Caco-2 (cell line): ENCODE measurements at regions not wholly inside any gene's neighbourhood (a gene's known extent, or its start where the extent isn't known, plus 50 kb on each side); places are given as distances from the start of the nearest gene placed in this dataset.

Source experiments
- BruUV-seq: library from RNA; stranded (reverse); fragments of 400-500 nt; replicated peaks from 2 replicates; lab custom pipeline; 2021; lab: Mats Ljungman, UMichigan
- CTCF ChIA-PET: fragments of 300-600 bp; sonication (Branson Sonifier 250); formaldehyde crosslinking; loops from one replicate; lab custom pipeline; 2022; ENCODE audit warnings: antibody characterized with exemption; lab: Charles Lee
- POLR2A ChIA-PET: fragments of 300-600 bp; sonication (Branson Sonifier 250); formaldehyde crosslinking; loops from one replicate; lab custom pipeline; 2022; ENCODE audit warnings: antibody characterized with exemption; lab: Charles Lee
- DNase-seq, 2 experiments: peaks; one replicate each; pipeline versions ENCODE4 v3.0.0 to v3.0.0-alpha.2; 2020 to 2022
- H3K27me3 ChIP-seq: replicated peaks from 2 replicates; pipeline ENCODE4 v1.6.0; 2011; ENCODE audit warnings: low read length; ENCODE audit not compliant: control insufficient read depth, insufficient read depth
- H3K36me3 ChIP-seq: 2 replicates; pipeline ENCODE4 v1.5.1; 2011; ENCODE audit warnings: low read length; ENCODE audit not compliant: control insufficient read depth, insufficient read depth
- H3K4me1 ChIP-seq: fragments of 250-450 bp; sonication (Bioruptor Pico); 2 replicates; pipeline ENCODE4 v1.5.1; 2020; ENCODE audit warnings: mild to moderate bottlenecking
- H3K4me3 ChIP-seq: 2 replicates; pipeline ENCODE4 v1.5.1; 2011; ENCODE audit warnings: low read depth, mild to moderate bottlenecking, control low read depth, low read length
- H3K9me3 ChIP-seq: fragments of 250-450 bp; sonication (Bioruptor Pico); 2 replicates; pipeline ENCODE4 v1.5.1; 2020; ENCODE audit warnings: mild to moderate bottlenecking, moderate library complexity
- H3K27ac Mint-ChIP-seq: one replicate; pipeline ENCODE4 v1.8.0; 2022; ENCODE audit warnings: mixed read lengths; ENCODE audit not compliant: unreplicated experiment
- H3K27me3 Mint-ChIP-seq: one replicate; pipeline ENCODE4 v1.8.0; 2022; ENCODE audit warnings: mixed read lengths; ENCODE audit not compliant: insufficient read depth, unreplicated experiment
- H3K36me3 Mint-ChIP-seq: one replicate; pipeline ENCODE4 v1.8.0; 2022; ENCODE audit warnings: mild to moderate bottlenecking, mixed read lengths; ENCODE audit not compliant: insufficient read depth, unreplicated experiment
- H3K4me1 Mint-ChIP-seq: one replicate; pipeline ENCODE4 v1.8.0; 2022; ENCODE audit warnings: low read depth, mixed read lengths; ENCODE audit not compliant: unreplicated experiment
- H3K4me3 Mint-ChIP-seq: one replicate; pipeline ENCODE4 v1.8.0; 2022; ENCODE audit warnings: mild to moderate bottlenecking, moderate library complexity, mixed read lengths; ENCODE audit not compliant: unreplicated experiment
- H3K9me3 Mint-ChIP-seq: one replicate; pipeline ENCODE4 v1.8.0; 2022; ENCODE audit warnings: mixed read lengths; ENCODE audit not compliant: unreplicated experiment
- CTCF ChIP-seq, 2 experiments: fragments of 200-600 bp in 1 of 2; IDR thresholded peaks; 1 replicate in 1 of 2; 2 replicates in 1 of 2; pipeline versions ENCODE4 v1.5.1 to v1.8.0; 2011 to 2022; ENCODE audit warnings: antibody characterized with exemption in 1 of 2, control low read depth in 1 of 2, inconsistent platforms in 1 of 2, low read depth in 1 of 2, low read length in 1 of 2, mild to moderate bottlenecking in 1 of 2, moderate library complexity in 1 of 2; ENCODE audit not compliant: insufficient read depth in 1 of 2, severe bottlenecking in 1 of 2, unreplicated experiment in 1 of 2
- intact Hi-C: fragments of 100-400 bp; cut with micrococcal nuclease; formaldehyde crosslinking; loops from one replicate; pipeline ENCODE4 v1.10.0; 2022; ENCODE audit not compliant: unreplicated experiment

- TF ChIP-seq CTCF (IDR thresholded peaks at IDR 0.05; ENCODE audit: insufficient read depth in 1 of 2, low read depth in 1 of 2, low read length in 1 of 2, severe bottlenecking in 1 of 2, unreplicated experiment in 1 of 2): no peak
- no peaks in the 10 kb centered on the region for H3K4me1 Mint-ChIP-seq
- H3K9me3 Mint-ChIP-seq: no peaks in the 10 kb centered on the region
- POLR2A ChIA-PET: no interaction called here
- no peaks in the 10 kb centered on the region for H3K4me1 ChIP-seq
- peaks cover 6% of the 10 kb centered on the region for H3K27me3 Mint-ChIP-seq
- CTCF ChIA-PET: no interaction called here
- H3K27ac Mint-ChIP-seq: no peak overlapping the region
- H3K4me3 ChIP-seq: no peak overlapping the region
- intact Hi-C loops: no loop called here
- no peak overlapping the region for H3K4me3 Mint-ChIP-seq
- no TSS peak for BruUV-seq
- H3K36me3 Mint-ChIP-seq: no peaks in the 10 kb centered on the region
- no peak for DNase-seq
- H3K9me3 ChIP-seq: no peaks in the 10 kb centered on the region
- no peaks in the 10 kb centered on the region for H3K36me3 ChIP-seq
- H3K27me3 ChIP-seq: no peaks in the 10 kb centered on the region
Measured at GRCh38 chr13:59274958-59275727, 888.6 kb downstream of the DIAPH3 start.

- no peaks in the 10 kb centered on the region for H3K27me3 ChIP-seq
- Mint-ChIP-seq H3K27ac (no peak overlapping the region), H3K36me3 (no peaks in the 10 kb centered on the region), H3K4me1 (no peaks in the 10 kb centered on the region), H3K27me3 (peaks cover 6% of the 10 kb centered on the region), H3K9me3 (no peaks in the 10 kb centered on the region), H3K4me3 (no peak overlapping the region)
- H3K4me1 ChIP-seq: no peaks in the 10 kb centered on the region
- POLR2A ChIA-PET: no interaction called here
- TF ChIP-seq CTCF (IDR thresholded peaks at IDR 0.05; ENCODE audit: insufficient read depth in 1 of 2, low read depth in 1 of 2, low read length in 1 of 2, severe bottlenecking in 1 of 2, unreplicated experiment in 1 of 2): no peak
- BruUV-seq: no TSS peak
- H3K4me3 ChIP-seq: no peak overlapping the region
- no peak for DNase-seq
- intact Hi-C loops: no loop called here
- no peaks in the 10 kb centered on the region for H3K36me3 ChIP-seq
- no peaks in the 10 kb centered on the region for H3K9me3 ChIP-seq
- CTCF ChIA-PET: no interaction called here
Measured at GRCh38 chr13:59276436-59276835, 887.3 kb downstream of the DIAPH3 start.

GRCh38 chr13:59277106-59277505 lies 886.6 kb downstream of the DIAPH3 start:
- no peaks in the 10 kb centered on the region for H3K4me1 ChIP-seq
- BruUV-seq: no TSS peak
- Mint-ChIP-seq H3K27me3 (peaks cover 6% of the 10 kb centered on the region), H3K27ac (no peak overlapping the region), H3K36me3 (no peaks in the 10 kb centered on the region), H3K4me1 (no peaks in the 10 kb centered on the region), H3K9me3 (no peaks in the 10 kb centered on the region), H3K4me3 (no peak overlapping the region)
- ChIA-PET POLR2A (no interaction called here), CTCF (no interaction called here)
- no peak overlapping the region for H3K4me3 ChIP-seq
- H3K36me3 ChIP-seq: no peaks in the 10 kb centered on the region
- intact Hi-C loops: no loop called here
- H3K9me3 ChIP-seq: no peaks in the 10 kb centered on the region
- no peak for TF ChIP-seq CTCF (IDR thresholded peaks at IDR 0.05; ENCODE audit: insufficient read depth in 1 of 2, low read depth in 1 of 2, low read length in 1 of 2, severe bottlenecking in 1 of 2, unreplicated experiment in 1 of 2)
- no peak for DNase-seq
- no peaks in the 10 kb centered on the region for H3K27me3 ChIP-seq
